ENCODE measurements at regions not wholly inside any gene's neighbourhood (a gene's known extent, or its start where the extent isn't known, plus 50 kb on each side); places are given as distances from the start of the nearest gene placed in this dataset.

DNA sequence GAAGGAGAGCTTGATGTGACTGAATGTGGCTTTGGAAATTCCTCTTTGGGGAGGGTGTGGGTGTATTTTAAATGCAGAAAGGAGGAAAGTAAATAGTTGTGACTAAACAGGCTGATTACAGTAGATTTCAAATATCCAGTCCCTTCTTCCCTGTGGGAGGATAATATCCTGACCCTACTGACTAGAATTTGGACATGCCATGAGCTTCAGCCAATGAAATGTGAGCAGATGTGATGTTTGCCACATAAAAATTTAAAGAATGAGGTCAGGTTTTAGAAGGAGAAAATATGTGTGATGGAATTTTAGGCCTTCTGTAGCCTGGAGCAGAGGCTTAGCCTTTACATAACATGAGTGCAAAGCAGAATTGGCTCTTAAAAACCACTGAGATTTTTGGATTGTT, 1218.9 kb downstream of the ROBO2 start:
- no peak for TF ChIP-seq POLR2A (IDR thresholded peaks at IDR 0.05)
- TF ChIP-seq, protein P1, sequence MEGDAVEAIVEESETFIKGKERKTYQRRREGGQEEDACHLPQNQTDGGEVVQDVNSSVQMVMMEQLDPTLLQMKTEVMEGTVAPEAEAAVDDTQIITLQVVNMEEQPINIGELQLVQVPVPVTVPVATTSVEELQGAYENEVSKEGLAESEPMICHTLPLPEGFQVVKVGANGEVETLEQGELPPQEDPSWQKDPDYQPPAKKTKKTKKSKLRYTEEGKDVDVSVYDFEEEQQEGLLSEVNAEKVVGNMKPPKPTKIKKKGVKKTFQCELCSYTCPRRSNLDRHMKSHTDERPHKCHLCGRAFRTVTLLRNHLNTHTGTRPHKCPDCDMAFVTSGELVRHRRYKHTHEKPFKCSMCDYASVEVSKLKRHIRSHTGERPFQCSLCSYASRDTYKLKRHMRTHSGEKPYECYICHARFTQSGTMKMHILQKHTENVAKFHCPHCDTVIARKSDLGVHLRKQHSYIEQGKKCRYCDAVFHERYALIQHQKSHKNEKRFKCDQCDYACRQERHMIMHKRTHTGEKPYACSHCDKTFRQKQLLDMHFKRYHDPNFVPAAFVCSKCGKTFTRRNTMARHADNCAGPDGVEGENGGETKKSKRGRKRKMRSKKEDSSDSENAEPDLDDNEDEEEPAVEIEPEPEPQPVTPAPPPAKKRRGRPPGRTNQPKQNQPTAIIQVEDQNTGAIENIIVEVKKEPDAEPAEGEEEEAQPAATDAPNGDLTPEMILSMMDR (IDR thresholded peaks at IDR 0.05), result no peak

Data from esophagus squamous epithelium (tissue), 4 donors.